D721Med (cell line): ENCODE measurements at regions not wholly inside any gene's neighbourhood (a gene's known extent, or its start where the extent isn't known, plus 50 kb on each side); places are given as distances from the start of the nearest gene placed in this dataset.

Experiments used
- DNase-seq: peaks from one replicate; pipeline ENCODE4 v3.0.0; 2011; ENCODE audit warnings: low spot score; ENCODE audit not compliant: insufficient read length
- FAIRE-seq: peaks from 2 replicates; lab custom pipeline; 2011; peaks lifted over from hg19 to GRCh38; lab: Jason Lieb, UNC
- TF ChIP-seq, protein P1 (sequence below): IDR thresholded peaks from 2 replicates; pipeline ENCODE4 v1.5.1; 2012; ENCODE audit warnings: mild to moderate bottlenecking, control low read depth; ENCODE audit not compliant: insufficient read depth; ENCODE audit errors: missing control alignments

GRCh38 chr5:89277816-89278215 is 394.8 kb upstream of the MEF2C start:
- FAIRE-seq (no peak), DNase-seq (no peak)
- TF ChIP-seq, protein P1, sequence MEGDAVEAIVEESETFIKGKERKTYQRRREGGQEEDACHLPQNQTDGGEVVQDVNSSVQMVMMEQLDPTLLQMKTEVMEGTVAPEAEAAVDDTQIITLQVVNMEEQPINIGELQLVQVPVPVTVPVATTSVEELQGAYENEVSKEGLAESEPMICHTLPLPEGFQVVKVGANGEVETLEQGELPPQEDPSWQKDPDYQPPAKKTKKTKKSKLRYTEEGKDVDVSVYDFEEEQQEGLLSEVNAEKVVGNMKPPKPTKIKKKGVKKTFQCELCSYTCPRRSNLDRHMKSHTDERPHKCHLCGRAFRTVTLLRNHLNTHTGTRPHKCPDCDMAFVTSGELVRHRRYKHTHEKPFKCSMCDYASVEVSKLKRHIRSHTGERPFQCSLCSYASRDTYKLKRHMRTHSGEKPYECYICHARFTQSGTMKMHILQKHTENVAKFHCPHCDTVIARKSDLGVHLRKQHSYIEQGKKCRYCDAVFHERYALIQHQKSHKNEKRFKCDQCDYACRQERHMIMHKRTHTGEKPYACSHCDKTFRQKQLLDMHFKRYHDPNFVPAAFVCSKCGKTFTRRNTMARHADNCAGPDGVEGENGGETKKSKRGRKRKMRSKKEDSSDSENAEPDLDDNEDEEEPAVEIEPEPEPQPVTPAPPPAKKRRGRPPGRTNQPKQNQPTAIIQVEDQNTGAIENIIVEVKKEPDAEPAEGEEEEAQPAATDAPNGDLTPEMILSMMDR: no peak

- DNase-seq (no peak), FAIRE-seq (no peak)
These were observed 393.8 kb upstream of the MEF2C start for GRCh38 chr5:89276566-89277305.

DNA sequence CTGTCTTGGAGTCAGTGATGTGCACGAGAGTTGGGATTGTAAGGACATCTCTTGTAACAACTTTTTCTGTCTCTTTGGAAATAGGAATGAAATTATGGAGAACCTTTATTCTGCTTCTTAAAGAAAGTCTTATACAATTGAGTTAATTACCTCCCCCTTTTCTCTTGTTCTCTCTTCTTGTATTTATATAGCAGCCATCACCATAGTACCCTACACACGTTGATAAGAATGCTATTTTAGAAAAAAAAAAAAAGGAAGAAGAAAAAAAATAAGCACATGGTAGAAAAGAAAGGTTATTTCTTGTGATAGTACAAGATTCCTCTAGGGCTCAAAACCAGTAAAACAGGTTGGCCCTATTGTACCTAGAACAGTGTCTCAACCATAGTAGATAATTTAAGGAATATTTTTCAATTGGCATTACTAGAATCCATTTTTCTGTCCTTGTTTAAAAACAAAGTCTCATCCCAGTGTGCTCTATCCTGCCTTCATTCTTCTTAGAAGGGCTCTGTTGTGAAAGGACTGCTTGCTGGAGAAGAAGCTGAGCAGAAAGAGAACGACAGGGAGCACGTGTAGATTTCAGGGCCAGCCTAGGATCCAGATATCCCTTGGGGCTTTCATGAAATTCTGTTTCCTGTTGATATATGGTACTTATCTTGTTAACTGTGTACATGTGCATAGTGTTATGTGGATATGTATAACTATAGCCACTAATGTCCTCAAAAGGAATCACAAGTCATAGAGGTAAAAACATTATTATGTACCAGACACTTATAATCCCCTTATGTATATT is 392.3 kb upstream of the MEF2C start:
- TF ChIP-seq, protein P1: no peak
- no peak for DNase-seq
- FAIRE-seq: no peak

More at GRCh38 chr5:89276566-89277305, 393.8 kb upstream of the MEF2C start:
- TF ChIP-seq, protein P1: no peak

- FAIRE-seq (no peak), DNase-seq (no peak)
- TF ChIP-seq, protein P1: no peak
These were observed 390.3 kb upstream of the MEF2C start for GRCh38 chr5:89273289-89273688.

DNA sequence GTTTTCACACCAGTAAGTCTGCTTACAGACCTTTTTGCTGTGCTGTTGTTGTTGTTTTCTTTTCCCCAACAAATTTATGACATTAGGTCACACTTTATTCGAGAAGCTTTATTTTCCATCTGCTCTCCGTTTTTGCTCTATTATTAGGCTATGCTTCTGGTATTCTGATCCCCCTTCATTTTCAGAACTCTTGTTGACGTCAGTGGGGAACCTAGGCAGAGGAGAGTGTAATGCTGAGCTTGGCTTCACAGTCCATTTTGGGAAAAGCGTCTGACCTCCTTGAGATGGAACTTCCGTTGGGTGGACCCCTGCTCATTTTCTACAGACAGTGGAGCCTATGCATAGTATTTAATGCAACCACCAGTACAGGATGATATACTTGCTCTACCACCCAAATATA is 387.9 kb upstream of the MEF2C start:
- TF ChIP-seq, protein P1: no peak
- FAIRE-seq (no peak), DNase-seq (no peak)

DNA sequence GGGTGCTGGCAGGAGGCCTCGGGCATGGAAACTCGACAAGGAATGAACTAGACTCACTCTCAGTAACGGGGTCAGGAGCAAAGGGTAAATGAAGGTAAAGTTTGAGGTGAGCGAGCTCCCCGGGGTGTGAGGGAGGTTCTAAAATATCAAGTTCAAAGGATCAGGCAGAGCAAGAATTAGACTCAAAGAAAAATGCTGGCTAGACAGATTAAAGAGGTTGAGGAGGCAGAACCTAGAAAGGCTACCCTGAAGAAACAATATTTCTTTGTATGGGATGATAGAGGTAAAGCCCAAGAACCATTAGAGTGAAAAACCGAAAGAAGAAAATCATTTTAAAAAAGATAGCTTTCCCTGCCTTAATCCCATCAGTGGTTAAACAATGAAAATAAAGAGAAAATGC is 386.7 kb upstream of the MEF2C start:
- no peak for DNase-seq
- TF ChIP-seq, protein P1: no peak
- FAIRE-seq: no peak
